K562 (cell line): ENCODE measurements at regions not wholly inside any gene's neighbourhood (a gene's known extent, or its start where the extent isn't known, plus 50 kb on each side); places are given as distances from the start of the nearest gene placed in this dataset.

ENCODE experiments used
- ATAC-seq: fragments of 200-7000 bp; cut with Tn5 transposase; 3 replicates; pipeline ENCODE4 v1.9.1; 2020; ENCODE audit warnings: moderate library complexity
- BruUV-seq: library from RNA; stranded (reverse); fragments of 400-500 nt; replicated peaks from 2 replicates; lab custom pipeline; 2021; lab: Mats Ljungman, UMichigan
- CTCF ChIA-PET: fragments of 300-600 bp; formaldehyde crosslinking; extraction: SDS; loops from one replicate; lab custom pipeline; 2021; ENCODE audit warnings: low intra/inter-chr PET ratio; lab: Yijun Ruan, JAX
- POLR2A ChIA-PET: fragments of 300-600, 350-650 bp; sonication (Branson Sonifier 250); formaldehyde crosslinking; extraction: SDS; loops from one replicate; lab custom pipeline; 2021; ENCODE audit warnings: antibody characterized with exemption, inconsistent platforms; lab: Yijun Ruan, JAX
- DNase-seq, 4 experiments: peaks; one replicate each; pipeline versions ENCODE4 v3.0.0 to v3.0.0-alpha.2; 2011 to 2018; ENCODE audit warnings: low spot score in 3 of 4, mixed read lengths in 3 of 4; ENCODE audit errors: extremely low read depth in 1 of 4
- FAIRE-seq: peaks from 2 replicates; lab custom pipeline; 2011; peaks lifted over from hg19 to GRCh38; lab: Jason Lieb, UNC
- H2AFZ ChIP-seq: 2 replicates; pipeline ENCODE4 v1.6.0; 2011; ENCODE audit warnings: low read depth, low read length, control low read depth, inconsistent platforms
- H3K27ac ChIP-seq: fragments of 200-600 bp; 3 replicates; pipeline ENCODE4 v1.8.0; 2011; ENCODE audit warnings: low read depth, mild to moderate bottlenecking, control low read depth, inconsistent platforms, low read length, moderate library complexity, mixed read lengths; ENCODE audit errors: extremely low read depth
- H3K27me3 ChIP-seq, 2 experiments: fragments of 300-600 bp in 1 of 2; 2 replicates in 1 of 2; 3 replicates in 1 of 2; pipeline versions ENCODE4 v1.6.0 to v1.8.0; 2011; ENCODE audit warnings: inconsistent platforms in 2 of 2, low read length in 2 of 2, mild to moderate bottlenecking in 1 of 2, mixed read lengths in 1 of 2, moderate library complexity in 1 of 2; ENCODE audit not compliant: control insufficient read depth in 2 of 2, insufficient read depth in 2 of 2
- H3K36me3 ChIP-seq: fragments of 300-600 bp; 3 replicates; pipeline ENCODE4 v1.8.0; 2011; ENCODE audit warnings: mild to moderate bottlenecking, low read length, inconsistent platforms; ENCODE audit not compliant: control insufficient read depth, insufficient read depth
- H3K4me1 ChIP-seq, 2 experiments: fragments of 200-600 bp in 1 of 2; replicated peaks in 1 of 2; 2 replicates in 1 of 2; 3 replicates in 1 of 2; pipeline versions ENCODE4 v1.5.1 to v1.8.0; 2011; ENCODE audit warnings: inconsistent platforms in 2 of 2, low read length in 2 of 2, mild to moderate bottlenecking in 1 of 2, mixed read lengths in 1 of 2, moderate library complexity in 1 of 2; ENCODE audit not compliant: control insufficient read depth in 2 of 2, insufficient read depth in 2 of 2
- H3K4me2 ChIP-seq: 2 replicates; pipeline ENCODE4 v1.6.1; 2011; ENCODE audit warnings: low read length, control low read depth, inconsistent platforms, mixed read lengths; ENCODE audit not compliant: insufficient read depth
- H3K4me3 ChIP-seq: fragments of 200-600 bp; sonication (generic), shearing (Covaris generic); 2 replicates; pipeline ENCODE4 v1.5.1; 2016; ENCODE audit warnings: control low read depth, inconsistent platforms
- H3K79me2 ChIP-seq: fragments of 200-600 bp; 3 replicates; pipeline ENCODE4 v1.8.0; 2011; ENCODE audit warnings: low read length, inconsistent platforms; ENCODE audit not compliant: control insufficient read depth, insufficient read depth
- H3K9ac ChIP-seq, 2 experiments: 2 replicates each; pipeline versions ENCODE4 v1.6.0 to v1.6.1; 2011; ENCODE audit warnings: low read depth in 2 of 2, low read length in 2 of 2, control low read depth in 1 of 2, inconsistent platforms in 1 of 2, mild to moderate bottlenecking in 1 of 2, mixed read lengths in 1 of 2; ENCODE audit not compliant: insufficient read depth in 1 of 2
- H3K9me1 ChIP-seq: one replicate; pipeline ENCODE4 v1.6.0; 2011; ENCODE audit warnings: inconsistent platforms, mild to moderate bottlenecking, low read length, moderate library complexity; ENCODE audit not compliant: control insufficient read depth, insufficient read depth
- H3K9me3 ChIP-seq: replicated peaks from 2 replicates; pipeline ENCODE4 v1.5.1; 2011; ENCODE audit warnings: low read depth, low read length, inconsistent platforms; ENCODE audit not compliant: control insufficient read depth, insufficient read depth
- H4K20me1 ChIP-seq: replicated peaks from 2 replicates; pipeline ENCODE4 v1.6.1; 2011; ENCODE audit warnings: low read length, inconsistent platforms, mixed read lengths; ENCODE audit not compliant: control insufficient read depth, insufficient read depth
- CCAR2 ChIP-seq: fragments of 200-400 bp; formaldehyde crosslinking; IDR thresholded peaks from 2 replicates; pipeline ENCODE4 v1.6.1; 2017; ENCODE audit warnings: mild to moderate bottlenecking, low read depth, low read length
- FOXK2 ChIP-seq, 2 experiments: fragments of 450-650 bp; IDR thresholded peaks in 1 of 2; conservative IDR thresholded peaks in 1 of 2; 2 replicates each; pipeline ENCODE4 v1.6.1; 2016; ENCODE audit warnings: low read depth in 2 of 2, mild to moderate bottlenecking in 1 of 2
- MEF2A ChIP-seq: IDR thresholded peaks from 2 replicates; pipeline ENCODE4 v1.6.1; 2011; ENCODE audit warnings: low read depth, mild to moderate bottlenecking, low read length, moderate library complexity; ENCODE audit not compliant: control insufficient read depth
- MXI1 ChIP-seq: IDR thresholded peaks from 2 replicates; pipeline ENCODE4 v1.6.1; 2011; ENCODE audit warnings: low read depth, mild to moderate bottlenecking, improper control_type of control experiment, low read length
- PKNOX1 ChIP-seq: fragments of 450-650 bp; IDR thresholded peaks from 2 replicates; pipeline ENCODE4 v1.6.1; 2016
- SMARCA4 ChIP-seq: fragments of 450-650 bp; IDR thresholded peaks from 2 replicates; pipeline ENCODE4 v1.6.1; 2016
- THRAP3 ChIP-seq: fragments of 450-650 bp; IDR thresholded peaks from 2 replicates; pipeline ENCODE4 v1.6.1; 2016; ENCODE audit warnings: mild to moderate bottlenecking, inconsistent platforms, borderline replicate concordance
- WGBS: fragments of 100-300 bp; shearing (Covaris generic); methylation state at CpG from one replicate; pipeline ENCODE4 v1.1.6; 2016; ENCODE audit warnings: low coverage, mixed read lengths; ENCODE audit not compliant: insufficient coverage; ENCODE audit errors: missing lambda C conversion rate; 5-methylcytosine and 5-hydroxymethylcytosine counted together
- in situ Hi-C: fragments of 300-500 bp; cut with MboI; formaldehyde crosslinking; loops from 4 replicates; pipeline ENCODE4 v1.15.0; 2018; ENCODE audit warnings: inconsistent platforms, mixed read lengths
- intact Hi-C: fragments of 100-400 bp; cut with micrococcal nuclease; formaldehyde crosslinking; loops from 2 replicates; pipeline ENCODE4 v1.14.2; 2022

- intact Hi-C loops (loop anchor here (10.0 kb wide), 2 partner anchors 297 to 623 kb away; partner anchors contain the start of gene TRIM13), in situ Hi-C loops (no loop called here)
- no peaks in the 10 kb centered on the region for H3K27me3 ChIP-seq
- FAIRE-seq, result peak; percentile 6
- peaks cover 0 to 15% of the 10 kb centered on the region in 2 experiments; a peak in 3 of 5 replicates for H3K4me1 ChIP-seq
- BruUV-seq, result no TSS peak
- no peak for DNase-seq
- H4K20me1 ChIP-seq, result no peaks in the 10 kb centered on the region
- no peaks in the 10 kb centered on the region for H3K9me3 ChIP-seq
- TF ChIP-seq PKNOX1 (peak; percentile 63), THRAP3 (no peak), CCAR2 (no peak)
- TF ChIP-seq, all 486 proteins: peak for 1
- no peak overlapping the region for H3K9ac ChIP-seq
- no peak overlapping the region for H3K27ac ChIP-seq
- WGBS, result 83% methylated on average over 3 of the region's 3 CpGs
- no peak overlapping the region for H3K4me2 ChIP-seq
- no peaks in the 10 kb centered on the region for H3K9me1 ChIP-seq
- no peaks in the 10 kb centered on the region for H3K36me3 ChIP-seq
- CTCF ChIA-PET, result no interaction called here
- no peak for ATAC-seq
- no peaks in the 10 kb centered on the region for H3K79me2 ChIP-seq
- H2AFZ ChIP-seq, result no peak overlapping the region
- H3K4me3 ChIP-seq, result no peak overlapping the region
- POLR2A ChIA-PET, result no interaction called here
These were observed 225.3 kb downstream of the DLEU7 start for GRCh38 chr13:50618206-50618605.

GRCh38 chr13:50626101-50626547, 217.4 kb downstream of the DLEU7 start:
- Histone ChIP-seq H2AFZ (no peak overlapping the region), H3K9me3 (no peaks in the 10 kb centered on the region), H3K4me1 (no peaks in the 10 kb centered on the region), H3K36me3 (no peaks in the 10 kb centered on the region), H3K9me1 (no peaks in the 10 kb centered on the region), H3K27me3 (no peaks in the 10 kb centered on the region), H3K4me2 (no peak overlapping the region), H3K27ac (no peak overlapping the region), H3K79me2 (no peaks in the 10 kb centered on the region), H4K20me1 (no peaks in the 10 kb centered on the region), H3K9ac (no peak overlapping the region), H3K4me3 (no peak overlapping the region)
- intact Hi-C loops, result no loop called here
- no TSS peak for BruUV-seq
- 0% methylated on average over 3 of the region's 3 CpGs for WGBS
- FAIRE-seq, result peak; percentile 51
- in situ Hi-C loops, result no loop called here
- CTCF ChIA-PET, result no interaction called here
- peak; percentile 76 for ATAC-seq
- POLR2A ChIA-PET, result interaction anchor here (0.7 kb wide), 1 partner anchor 10 kb away, joined by 4 read pairs; no protein-coding TSS in a partner anchor
- peak in 2 of 4 experiments; percentile 22 to 25 for DNase-seq
- TF ChIP-seq FOXK2 (conservative IDR thresholded peaks at IDR 0.05 in 1 of 2, IDR thresholded peaks at IDR 0.05 in 1 of 2; ENCODE audit: low read depth in 2 of 2), result peak in 1 of 2 experiments; percentile 31; a peak in 2 of 4 replicates
- TF ChIP-seq SMARCA4, result peak; percentile 38; the same call in 1 of the 2 replicates
- peak; percentile 60; the same call in 1 of the 2 replicates for TF ChIP-seq MEF2A
- TF ChIP-seq MXI1, result no peak
